ENCODE measurements at regions not wholly inside any gene's neighbourhood (a gene's known extent, or its start where the extent isn't known, plus 50 kb on each side); places are given as distances from the start of the nearest gene placed in this dataset.

DNA sequence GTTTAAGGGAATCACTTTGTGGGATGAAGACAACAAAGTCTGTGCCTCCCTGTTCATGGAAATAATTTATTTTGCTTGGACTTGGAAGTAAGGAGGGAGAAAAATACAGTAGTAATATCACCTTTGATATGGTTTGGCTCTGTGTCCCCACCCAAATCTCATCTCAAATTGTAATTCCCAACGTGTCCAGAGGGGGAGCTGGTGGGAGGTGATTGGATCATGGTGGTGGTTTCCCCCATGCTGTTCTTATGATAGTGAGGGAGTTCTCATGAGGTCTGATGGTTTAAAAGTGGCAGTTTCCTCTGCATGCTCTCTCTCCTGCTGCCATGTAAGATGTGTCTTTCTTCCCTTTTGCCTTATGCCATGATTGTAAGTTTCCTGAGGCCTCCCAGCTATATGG, 460.7 kb downstream of the NOVA1 start:
- Histone ChIP-seq H3K79me2 (ENCODE audit: low read length) (no peaks in the 10 kb centered on the region), H3F3A (ENCODE audit: low read length, unreplicated experiment) (no peaks in the 10 kb centered on the region), H2AFZ (ENCODE audit: low read length) (no peak overlapping the region), H3K4me1 (ENCODE audit: insufficient read depth, low read length) (no peaks in the 10 kb centered on the region), H3K36me3 (ENCODE audit: low read depth, low read length) (no peaks in the 10 kb centered on the region), H3K4me3 (ENCODE audit: low read length) (no peak overlapping the region), H3K4me2 (ENCODE audit: low read length) (no peak overlapping the region), H3K9ac (ENCODE audit: low read length) (no peak overlapping the region), H3K27me3 (ENCODE audit: low read length) (no peaks in the 10 kb centered on the region), H3K27ac (ENCODE audit: low read length) (no peak overlapping the region), H3K9me3 (ENCODE audit: low read length) (no peaks in the 10 kb centered on the region), H3K9me2 (replicated peaks; ENCODE audit: low read length) (no peaks in the 10 kb centered on the region), H4K20me1 (ENCODE audit: low read length) (no peaks in the 10 kb centered on the region)
- DNase-seq, result no peak
- ChIA-PET CTCF (no interaction called here), POLR2A (ENCODE audit: unreplicated experiment) (no interaction called here)
- TF ChIP-seq EZH2phosphoT487 (IDR thresholded peaks at IDR 0.05; ENCODE audit: borderline replicate concordance, low read length) (no peak), CTCF (conservative IDR thresholded peaks at IDR 0.05; ENCODE audit: low read depth, low read length) (peak; percentile 31; the same call in 1 of the 2 replicates), EZH2 (IDR thresholded peaks at IDR 0.05; ENCODE audit: low read length, unreplicated experiment) (no peak)
- BruUV-seq (replicated peaks), result no TSS peak
- no peak for ATAC-seq
- intact Hi-C loops (cut with micrococcal nuclease), result no loop called here

DNA sequence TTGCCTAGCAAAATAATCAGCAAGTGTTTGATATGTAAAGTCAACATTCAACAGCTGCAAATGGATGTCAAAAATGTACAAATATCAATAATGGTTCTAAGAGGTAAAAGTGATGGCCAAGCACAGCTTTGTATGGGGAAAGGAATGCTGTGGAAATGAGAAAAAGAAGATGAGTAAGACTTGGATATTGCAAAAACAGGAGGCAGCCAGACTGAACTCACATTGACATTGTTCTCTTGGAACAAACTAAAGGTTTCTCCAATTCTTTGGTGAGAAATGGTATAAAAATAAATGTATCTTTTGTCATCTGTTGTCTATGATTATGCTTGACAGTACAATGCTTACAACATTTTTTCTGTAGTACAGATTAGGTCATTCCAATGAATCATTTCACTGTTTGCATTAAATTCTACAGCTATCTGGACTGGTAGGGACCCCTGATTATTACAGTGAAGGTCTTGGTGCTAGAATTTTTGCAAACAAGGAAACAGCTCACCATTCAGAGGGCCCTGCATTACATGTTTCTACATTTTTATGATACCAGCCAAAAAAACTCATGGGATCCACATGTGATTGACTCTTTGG, 465.7 kb downstream of the NOVA1 start:
- TF ChIP-seq CTCF (conservative IDR thresholded peaks at IDR 0.05; ENCODE audit: low read depth, low read length) (no peak), EZH2 (IDR thresholded peaks at IDR 0.05; ENCODE audit: low read length, unreplicated experiment) (no peak), EZH2phosphoT487 (IDR thresholded peaks at IDR 0.05; ENCODE audit: borderline replicate concordance, low read length) (no peak)
- Histone ChIP-seq H3F3A (ENCODE audit: low read length, unreplicated experiment) (no peaks in the 10 kb centered on the region), H3K27me3 (ENCODE audit: low read length) (peaks cover 6% of the 10 kb centered on the region; the same call in 1 of the 2 replicates), H3K9ac (ENCODE audit: low read length) (no peak overlapping the region), H4K20me1 (ENCODE audit: low read length) (no peaks in the 10 kb centered on the region), H3K4me1 (ENCODE audit: insufficient read depth, low read length) (no peaks in the 10 kb centered on the region), H3K36me3 (ENCODE audit: low read depth, low read length) (no peaks in the 10 kb centered on the region), H3K79me2 (ENCODE audit: low read length) (no peaks in the 10 kb centered on the region), H3K9me3 (ENCODE audit: low read length) (no peaks in the 10 kb centered on the region), H3K4me2 (ENCODE audit: low read length) (no peak overlapping the region), H3K27ac (ENCODE audit: low read length) (no peak overlapping the region), H3K9me2 (replicated peaks; ENCODE audit: low read length) (no peaks in the 10 kb centered on the region), H2AFZ (ENCODE audit: low read length) (no peak overlapping the region), H3K4me3 (ENCODE audit: low read length) (no peak overlapping the region)
- ATAC-seq, result no peak
- intact Hi-C loops (cut with micrococcal nuclease), result no loop called here
- no TSS peak for BruUV-seq (replicated peaks)
- DNase-seq, result no peak
- CTCF ChIA-PET, result no interaction called here
- POLR2A ChIA-PET (ENCODE audit: unreplicated experiment), result no interaction called here

DNA sequence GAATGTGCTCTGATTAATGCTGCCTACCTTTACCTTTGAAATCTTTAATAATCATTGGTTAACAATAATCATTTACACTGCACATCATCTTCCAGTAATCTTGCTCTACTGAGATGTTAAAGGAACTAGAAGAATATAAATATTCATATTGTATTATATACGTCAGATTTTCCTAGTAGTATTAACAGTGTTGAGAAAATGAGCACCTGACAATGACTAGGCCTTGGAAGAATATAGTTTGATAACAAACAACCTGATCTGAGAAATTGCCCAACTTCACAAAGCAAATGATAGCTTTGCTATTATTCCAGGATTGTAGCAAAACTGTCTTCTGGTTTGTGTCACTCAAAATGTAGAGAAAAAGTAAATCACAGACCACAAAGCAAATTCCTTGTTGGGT, 467.1 kb downstream of the NOVA1 start:
- no peak for TF ChIP-seq CTCF (conservative IDR thresholded peaks at IDR 0.05; ENCODE audit: low read depth, low read length)
- TF ChIP-seq EZH2 (IDR thresholded peaks at IDR 0.05; ENCODE audit: low read length, unreplicated experiment), result no peak
- no peak for TF ChIP-seq EZH2phosphoT487 (IDR thresholded peaks at IDR 0.05; ENCODE audit: borderline replicate concordance, low read length)
- H3K9ac ChIP-seq (ENCODE audit: low read length), result no peak overlapping the region
- CTCF ChIA-PET, result no interaction called here
- no peak overlapping the region for H3K4me2 ChIP-seq (ENCODE audit: low read length)
- no TSS peak for BruUV-seq (replicated peaks)
- H3K4me3 ChIP-seq (ENCODE audit: low read length), result no peak overlapping the region
- no peak overlapping the region for H2AFZ ChIP-seq (ENCODE audit: low read length)
- intact Hi-C loops (cut with micrococcal nuclease), result no loop called here
- no peaks in the 10 kb centered on the region for H3F3A ChIP-seq (ENCODE audit: low read length, unreplicated experiment)
- no peaks in the 10 kb centered on the region for H3K9me2 ChIP-seq (replicated peaks; ENCODE audit: low read length)
- H3K79me2 ChIP-seq (ENCODE audit: low read length), result no peaks in the 10 kb centered on the region
- H3K27ac ChIP-seq (ENCODE audit: low read length), result no peak overlapping the region
- peaks cover 6% of the 10 kb centered on the region; the same call in 1 of the 2 replicates for H3K27me3 ChIP-seq (ENCODE audit: low read length)
- no peaks in the 10 kb centered on the region for H3K4me1 ChIP-seq (ENCODE audit: insufficient read depth, low read length)
- H4K20me1 ChIP-seq (ENCODE audit: low read length), result no peaks in the 10 kb centered on the region
- DNase-seq (no peak), ATAC-seq (no peak)
- no peaks in the 10 kb centered on the region for H3K9me3 ChIP-seq (ENCODE audit: low read length)
- POLR2A ChIA-PET (ENCODE audit: unreplicated experiment), result no interaction called here
- no peaks in the 10 kb centered on the region for H3K36me3 ChIP-seq (ENCODE audit: low read depth, low read length)
